ENCODE measurements at regions not wholly inside any gene's neighbourhood (a gene's known extent, or its start where the extent isn't known, plus 50 kb on each side); places are given as distances from the start of the nearest gene placed in this dataset.

GRCh38 chr12:89796798-89797382 is 88.3 kb upstream of the ATP2B1 start:
- DNase-seq (ENCODE audit: low spot score) (no peak), FAIRE-seq (no peak)

- DNase-seq (ENCODE audit: low spot score) (no peak), FAIRE-seq (no peak)
Measured at GRCh38 chr12:89793946-89794345, 85.3 kb upstream of the ATP2B1 start.

- FAIRE-seq (no peak), DNase-seq (ENCODE audit: low spot score) (no peak)
Measured at GRCh38 chr12:89791286-89791685, 82.6 kb upstream of the ATP2B1 start.

GRCh38 chr12:89789862-89790261 is 81.2 kb upstream of the ATP2B1 start:
- FAIRE-seq: no peak

GRCh38 chr12:89787763-89788162 is 79.1 kb upstream of the ATP2B1 start:
- FAIRE-seq: no peak
- DNase-seq (ENCODE audit: low spot score): no peak

More at GRCh38 chr12:89789862-89790261, 81.2 kb upstream of the ATP2B1 start:
- DNase-seq (ENCODE audit: low spot score): no peak

GRCh38 chr12:89786177-89786810 is 77.7 kb upstream of the ATP2B1 start:
- no peak for FAIRE-seq
- DNase-seq (ENCODE audit: low spot score): no peak

GRCh38 chr12:89783359-89784060 is 74.9 kb upstream of the ATP2B1 start:
- FAIRE-seq (no peak), DNase-seq (ENCODE audit: low spot score) (peak; percentile 4)

- DNase-seq (ENCODE audit: low spot score) (no peak), FAIRE-seq (no peak)
Measured at GRCh38 chr12:89782807-89783206, 74.2 kb upstream of the ATP2B1 start.

- no peak for FAIRE-seq
- DNase-seq (ENCODE audit: low spot score): no peak
Measured at GRCh38 chr12:89781946-89782550, 73.4 kb upstream of the ATP2B1 start.

- DNase-seq (ENCODE audit: low spot score) (no peak), FAIRE-seq (no peak)
Measured at GRCh38 chr12:89781156-89781555, 72.5 kb upstream of the ATP2B1 start.

- DNase-seq (ENCODE audit: low spot score) (no peak), FAIRE-seq (no peak)
Measured at GRCh38 chr12:89779090-89779489, 70.5 kb upstream of the ATP2B1 start.

GRCh38 chr12:89777733-89778379 is 69.2 kb upstream of the ATP2B1 start:
- FAIRE-seq: no peak
- no peak for DNase-seq (ENCODE audit: low spot score)

GRCh38 chr12:89775986-89776365 is 67.3 kb upstream of the ATP2B1 start:
- DNase-seq (ENCODE audit: low spot score) (no peak), FAIRE-seq (no peak)

GRCh38 chr12:89775063-89775985 is 66.7 kb upstream of the ATP2B1 start:
- DNase-seq (ENCODE audit: low spot score): no peak
- FAIRE-seq: no peak

GRCh38 chr12:89774645-89775044 is 66.0 kb upstream of the ATP2B1 start:
- no peak for FAIRE-seq
- DNase-seq (ENCODE audit: low spot score): no peak

GRCh38 chr12:89770391-89770790 is 61.8 kb upstream of the ATP2B1 start:
- no peak for FAIRE-seq
- no peak for DNase-seq (ENCODE audit: low spot score)

GRCh38 chr12:89769483-89769818 is 60.8 kb upstream of the ATP2B1 start:
- no peak for DNase-seq (ENCODE audit: low spot score)
- no peak for FAIRE-seq

- DNase-seq (ENCODE audit: low spot score) (peak; percentile 26), FAIRE-seq (no peak)
Measured at GRCh38 chr12:89768586-89769482, 60.2 kb upstream of the ATP2B1 start.

GRCh38 chr12:89765959-89766824 is 57.6 kb upstream of the ATP2B1 start:
- no peak for FAIRE-seq
- no peak for DNase-seq (ENCODE audit: low spot score)

Data from urothelium cell line (cell line).